IMR-90 (cell line): ENCODE measurements at regions not wholly inside any gene's neighbourhood (a gene's known extent, or its start where the extent isn't known, plus 50 kb on each side); places are given as distances from the start of the nearest gene placed in this dataset.

Experiments used
- ATAC-seq: fragments of 200-7000 bp; cut with Tn5 transposase; 2 replicates; pipeline ENCODE4 v1.9.1; 2020; ENCODE audit warnings: low read depth, mild to moderate bottlenecking, moderate library complexity
- BruUV-seq: library from RNA; stranded (reverse); fragments of 400-500 nt; replicated peaks from 2 replicates; lab custom pipeline; 2021; lab: Mats Ljungman, UMichigan
- CTCF ChIA-PET: fragments of 300-600 bp; formaldehyde crosslinking; extraction: SDS; loops from one replicate; lab custom pipeline; 2021; ENCODE audit warnings: antibody characterized with exemption; lab: Yijun Ruan, JAX
- POLR2A ChIA-PET: fragments of 300-600 bp; sonication (Branson Sonifier 250); formaldehyde crosslinking; loops from one replicate; lab custom pipeline; 2022; ENCODE audit warnings: antibody characterized with exemption; ENCODE audit not compliant: unreplicated experiment; lab: Charles Lee
- DNase-seq: peaks from one replicate; pipeline ENCODE4 v3.0.0; 2013
- H2AFZ ChIP-seq: replicated peaks from 2 replicates; pipeline ENCODE3; 2013; ENCODE audit warnings: low read length, mild to moderate bottlenecking; ENCODE audit not compliant: poor library complexity
- H2AK5ac ChIP-seq: 2 replicates; pipeline ENCODE4 v1.6.1; 2013; ENCODE audit warnings: low read depth, low read length, inconsistent platforms
- H2AK9ac ChIP-seq: replicated peaks from 2 replicates; pipeline ENCODE3; 2013; ENCODE audit warnings: mild to moderate bottlenecking, low read depth, low read length, moderate library complexity; ENCODE audit not compliant: poor library complexity
- H2BK120ac ChIP-seq: 2 replicates; pipeline ENCODE4 v1.6.1; 2013; ENCODE audit warnings: low read depth, low read length, inconsistent platforms
- H2BK15ac ChIP-seq: 3 replicates; pipeline ENCODE4 v1.6.1; 2013; ENCODE audit warnings: low read depth, low read length, inconsistent platforms
- H2BK20ac ChIP-seq: 2 replicates; pipeline ENCODE4 v1.6.1; 2013; ENCODE audit warnings: low read depth, mild to moderate bottlenecking, inconsistent platforms, low read length, moderate library complexity
- H2BK5ac ChIP-seq: 2 replicates; pipeline ENCODE4 v1.6.1; 2013; ENCODE audit warnings: mild to moderate bottlenecking, low read depth, low read length, inconsistent platforms; ENCODE audit not compliant: poor library complexity, severe bottlenecking
- H3K14ac ChIP-seq: replicated peaks from 2 replicates; pipeline ENCODE4 v1.6.1; 2013; ENCODE audit warnings: low read depth, low read length, inconsistent platforms
- H3K18ac ChIP-seq: 2 replicates; pipeline ENCODE4 v1.6.1; 2013; ENCODE audit warnings: low read depth, low read length, control low read depth
- H3K23ac ChIP-seq: 2 replicates; pipeline ENCODE4 v1.6.1; 2013; ENCODE audit warnings: low read depth, low read length, inconsistent platforms
- H3K27ac ChIP-seq: 2 replicates; pipeline ENCODE4 v1.5.1; 2013; ENCODE audit warnings: mild to moderate bottlenecking, control low read depth, low read length; ENCODE audit not compliant: insufficient read depth
- H3K27me3 ChIP-seq: 2 replicates; pipeline ENCODE4 v1.6.1; 2013; ENCODE audit warnings: low read length; ENCODE audit not compliant: control insufficient read depth, insufficient read depth
- H3K36me3 ChIP-seq: 2 replicates; pipeline ENCODE4 v1.6.1; 2013; ENCODE audit warnings: low read length, mixed read lengths; ENCODE audit not compliant: control insufficient read depth, insufficient read depth
- H3K4ac ChIP-seq: 2 replicates; pipeline ENCODE4 v1.6.1; 2013; ENCODE audit warnings: low read depth, low read length, inconsistent platforms
- H3K4me1 ChIP-seq: 2 replicates; pipeline ENCODE4 v1.6.1; 2013; ENCODE audit warnings: low read length, mixed read lengths; ENCODE audit not compliant: control insufficient read depth, insufficient read depth
- H3K4me2 ChIP-seq: 2 replicates; pipeline ENCODE4 v1.6.1; 2013; ENCODE audit warnings: low read depth, mild to moderate bottlenecking, control low read depth, low read length, moderate library complexity
- H3K4me3 ChIP-seq: 2 replicates; pipeline ENCODE4 v1.5.1; 2013; ENCODE audit warnings: low read depth, mild to moderate bottlenecking, control low read depth, low read length, moderate library complexity; ENCODE audit not compliant: insufficient read depth
- H3K56ac ChIP-seq: 2 replicates; pipeline ENCODE4 v1.6.1; 2013; ENCODE audit warnings: low read length, inconsistent platforms; ENCODE audit not compliant: insufficient read depth; ENCODE audit errors: extremely low read depth
- H3K79me1 ChIP-seq, 2 experiments: 2 replicates each; pipeline ENCODE4 v1.6.1; 2013; ENCODE audit warnings: low read length in 2 of 2, inconsistent platforms in 1 of 2, low read depth in 1 of 2
- H3K9ac ChIP-seq: 2 replicates; pipeline ENCODE4 v1.6.1; 2013; ENCODE audit warnings: low read depth, low read length, control low read depth
- H3K9me1 ChIP-seq: 2 replicates; pipeline ENCODE4 v1.6.1; 2013; ENCODE audit warnings: low read length, inconsistent platforms; ENCODE audit not compliant: insufficient read depth
- H3K9me3 ChIP-seq: 2 replicates; pipeline ENCODE4 v1.6.1; 2013; ENCODE audit warnings: low read length; ENCODE audit not compliant: control insufficient read depth, insufficient read depth
- H4K20me1 ChIP-seq: 2 replicates; pipeline ENCODE4 v1.6.1; 2013; ENCODE audit warnings: low read length, inconsistent platforms; ENCODE audit not compliant: insufficient read depth
- H4K5ac ChIP-seq: 2 replicates; pipeline ENCODE4 v1.6.1; 2013; ENCODE audit warnings: mild to moderate bottlenecking, low read depth, low read length, control low read depth
- H4K8ac ChIP-seq, 2 experiments: 2 replicates each; pipeline ENCODE4 v1.6.1; 2013; ENCODE audit warnings: low read depth in 2 of 2, low read length in 2 of 2, control low read depth in 1 of 2, inconsistent platforms in 1 of 2
- H4K91ac ChIP-seq: 2 replicates; pipeline ENCODE4 v1.6.1; 2013; ENCODE audit warnings: low read depth, low read length, inconsistent platforms; ENCODE audit not compliant: insufficient read depth
- ELK1 ChIP-seq: fragments of 150-350 bp; IDR thresholded peaks from 2 replicates; pipeline ENCODE4 v1.6.1; 2016; ENCODE audit warnings: low read depth, mild to moderate bottlenecking, low read length, moderate library complexity, borderline replicate concordance
- FOS ChIP-seq: fragments of 150-350 bp; IDR thresholded peaks from 2 replicates; pipeline ENCODE4 v1.6.1; 2016; ENCODE audit warnings: low read depth, low read length
- RFX5 ChIP-seq: IDR thresholded peaks from 2 replicates; pipeline ENCODE4 v1.8.0; 2012; ENCODE audit warnings: low read depth, mild to moderate bottlenecking, low read length, moderate library complexity
- USF2 ChIP-seq: fragments of 150-350 bp; IDR thresholded peaks from 2 replicates; pipeline ENCODE4 v1.6.1; 2017; ENCODE audit warnings: mild to moderate bottlenecking, antibody characterized with exemption, low read length, low read depth
- WGBS, 2 experiments: methylation state at CpG; one replicate each; pipeline versions ENCODE4 v1.1.5 to v1.1.7; 2013; ENCODE audit warnings: missing lambda C conversion rate in 2 of 2; ENCODE audit not compliant: insufficient read length in 1 of 2; ENCODE audit errors: extremely low coverage in 2 of 2; 5-methylcytosine and 5-hydroxymethylcytosine counted together
- dilution Hi-C: fragments of 300-500 bp; cut with HindIII; formaldehyde crosslinking; loops from one replicate; pipeline ENCODE4 v1.14.3; 2018; ENCODE audit warnings: low sequenced_read_pairs; ENCODE audit not compliant: unreplicated experiment
- in situ Hi-C: fragments of 300-500 bp; cut with MboI; formaldehyde crosslinking; loops from 3 replicates; pipeline ENCODE4 v1.14.3; 2019; ENCODE audit warnings: low sequenced_read_pairs, inconsistent platforms, mixed read lengths
- intact Hi-C: fragments of 100-400 bp; cut with micrococcal nuclease; formaldehyde crosslinking; loops from 2 replicates; pipeline ENCODE4 v1.10.0; 2022

- TF ChIP-seq RFX5 (no peak), ELK1 (no peak), FOS (no peak), USF2 (no peak)
- Histone ChIP-seq H2BK20ac (no peak overlapping the region), H2AK5ac (no peak overlapping the region), H3K9me3 (no peaks in the 10 kb centered on the region), H3K14ac (no peak overlapping the region), H3K27me3 (no peaks in the 10 kb centered on the region), H3K9me1 (no peaks in the 10 kb centered on the region), H3K36me3 (no peaks in the 10 kb centered on the region), H3K4me3 (no peak overlapping the region), H2BK15ac (no peak overlapping the region), H3K4ac (no peak overlapping the region), H3K56ac (no peak overlapping the region), H3K79me1 (no peaks in the 10 kb centered on the region), H3K23ac (no peak overlapping the region), H2BK120ac (no peak overlapping the region), H2BK5ac (no peak overlapping the region), H3K27ac (no peak overlapping the region), H2AFZ (no peak overlapping the region), H3K9ac (no peak overlapping the region), H3K18ac (no peak overlapping the region), H4K5ac (no peak overlapping the region), H3K4me2 (no peak overlapping the region), H3K4me1 (no peaks in the 10 kb centered on the region), H4K91ac (no peak overlapping the region), H4K20me1 (no peaks in the 10 kb centered on the region), H2AK9ac (no peak overlapping the region), H4K8ac (no peak overlapping the region)
- DNase-seq (no peak), ATAC-seq (no peak)
- dilution Hi-C loops (no loop called here), in situ Hi-C loops (no loop called here), intact Hi-C loops (no loop called here)
- ChIA-PET POLR2A (no interaction called here), CTCF (no interaction called here)
- BruUV-seq, result no TSS peak
- no CpG with 5 or more reads among the region's 1 CpG for WGBS, 2 experiments
These were observed 191.8 kb downstream of the LYPLAL1 start for GRCh38 chr1:219365451-219365850.
